ENCODE measurements at regions not wholly inside any gene's neighbourhood (a gene's known extent, or its start where the extent isn't known, plus 50 kb on each side); places are given as distances from the start of the nearest gene placed in this dataset.

- TF ChIP-seq CTCF (IDR thresholded peaks at IDR 0.05; ENCODE audit: insufficient read depth, low read length) (no peak), REST (IDR thresholded peaks at IDR 0.05; ENCODE audit: insufficient replicate concordance, low read depth) (no peak), SPI1 (IDR thresholded peaks at IDR 0.05; ENCODE audit: borderline replicate concordance, low read depth) (no peak), POLR2AphosphoS5 (IDR thresholded peaks at IDR 0.05; ENCODE audit: low read depth) (no peak)
These were observed 532.1 kb upstream of the NR5A2 start for GRCh38 chr1:199495432-199495831.

Measured in HL-60 (cell line).